Chondrocyte (in vitro differentiated cells): ENCODE measurements at regions not wholly inside any gene's neighbourhood (a gene's known extent, or its start where the extent isn't known, plus 50 kb on each side); places are given as distances from the start of the nearest gene placed in this dataset.

Experiments used
- DNase-seq: peaks from one replicate; pipeline ENCODE4 v3.0.0; 2021; ENCODE audit warnings: mixed read lengths, low spot score
- H3K27ac Mint-ChIP-seq: one replicate; pipeline ENCODE4 v1.8.0; 2021; ENCODE audit warnings: mild to moderate bottlenecking, moderate library complexity, mixed read lengths; ENCODE audit not compliant: unreplicated experiment
- H3K27me3 Mint-ChIP-seq: 2 replicates; pipeline ENCODE4 v1.8.0; 2021; ENCODE audit warnings: low read depth, mixed read lengths
- H3K36me3 Mint-ChIP-seq: 2 replicates; pipeline ENCODE4 v1.8.0; 2021; ENCODE audit warnings: low read depth, mixed read lengths
- H3K4me1 Mint-ChIP-seq: 2 replicates; pipeline ENCODE4 v1.8.0; 2021; ENCODE audit warnings: low read depth, mild to moderate bottlenecking, mixed read lengths
- H3K4me3 Mint-ChIP-seq: one replicate; pipeline ENCODE4 v1.8.0; 2021; ENCODE audit warnings: mild to moderate bottlenecking, moderate library complexity, mixed read lengths; ENCODE audit not compliant: unreplicated experiment
- H3K9me3 Mint-ChIP-seq: 2 replicates; pipeline ENCODE4 v1.8.0; 2021; ENCODE audit warnings: low read depth, mixed read lengths
- TF ChIP-seq, protein P1 (sequence below): fragments of 200-600 bp; sonication (generic); IDR thresholded peaks from 2 replicates; pipeline ENCODE4 v1.5.0; 2021; ENCODE audit warnings: antibody characterized with exemption, mild to moderate bottlenecking, moderate library complexity

DNA sequence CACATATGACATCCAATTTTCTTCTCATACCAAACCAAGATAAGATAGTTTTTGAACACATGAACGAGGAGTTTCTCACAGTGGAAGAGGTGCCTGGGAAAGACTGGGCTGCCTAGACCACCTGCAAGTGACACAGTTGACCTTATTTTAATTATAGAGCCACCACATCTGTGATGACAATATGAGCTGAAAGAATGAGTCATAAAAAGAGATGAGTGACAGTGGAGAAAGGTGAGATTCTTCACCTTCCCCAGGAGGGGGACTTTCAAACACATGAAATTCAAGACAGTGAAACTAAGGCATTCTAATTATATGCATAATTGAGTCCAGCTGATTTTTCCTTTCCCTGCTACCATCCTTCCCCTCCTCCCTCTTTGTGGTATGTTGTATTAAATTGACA is 475.5 kb downstream of the NXPH1 start:
- no peaks in the 10 kb centered on the region for H3K36me3 Mint-ChIP-seq
- DNase-seq: no peak
- TF ChIP-seq, protein P1, sequence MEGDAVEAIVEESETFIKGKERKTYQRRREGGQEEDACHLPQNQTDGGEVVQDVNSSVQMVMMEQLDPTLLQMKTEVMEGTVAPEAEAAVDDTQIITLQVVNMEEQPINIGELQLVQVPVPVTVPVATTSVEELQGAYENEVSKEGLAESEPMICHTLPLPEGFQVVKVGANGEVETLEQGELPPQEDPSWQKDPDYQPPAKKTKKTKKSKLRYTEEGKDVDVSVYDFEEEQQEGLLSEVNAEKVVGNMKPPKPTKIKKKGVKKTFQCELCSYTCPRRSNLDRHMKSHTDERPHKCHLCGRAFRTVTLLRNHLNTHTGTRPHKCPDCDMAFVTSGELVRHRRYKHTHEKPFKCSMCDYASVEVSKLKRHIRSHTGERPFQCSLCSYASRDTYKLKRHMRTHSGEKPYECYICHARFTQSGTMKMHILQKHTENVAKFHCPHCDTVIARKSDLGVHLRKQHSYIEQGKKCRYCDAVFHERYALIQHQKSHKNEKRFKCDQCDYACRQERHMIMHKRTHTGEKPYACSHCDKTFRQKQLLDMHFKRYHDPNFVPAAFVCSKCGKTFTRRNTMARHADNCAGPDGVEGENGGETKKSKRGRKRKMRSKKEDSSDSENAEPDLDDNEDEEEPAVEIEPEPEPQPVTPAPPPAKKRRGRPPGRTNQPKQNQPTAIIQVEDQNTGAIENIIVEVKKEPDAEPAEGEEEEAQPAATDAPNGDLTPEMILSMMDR: no peak
- no peaks in the 10 kb centered on the region for H3K4me1 Mint-ChIP-seq
- no peaks in the 10 kb centered on the region for H3K27me3 Mint-ChIP-seq
- no peak overlapping the region for H3K27ac Mint-ChIP-seq
- no peak overlapping the region for H3K4me3 Mint-ChIP-seq
- H3K9me3 Mint-ChIP-seq: no peaks in the 10 kb centered on the region

DNA sequence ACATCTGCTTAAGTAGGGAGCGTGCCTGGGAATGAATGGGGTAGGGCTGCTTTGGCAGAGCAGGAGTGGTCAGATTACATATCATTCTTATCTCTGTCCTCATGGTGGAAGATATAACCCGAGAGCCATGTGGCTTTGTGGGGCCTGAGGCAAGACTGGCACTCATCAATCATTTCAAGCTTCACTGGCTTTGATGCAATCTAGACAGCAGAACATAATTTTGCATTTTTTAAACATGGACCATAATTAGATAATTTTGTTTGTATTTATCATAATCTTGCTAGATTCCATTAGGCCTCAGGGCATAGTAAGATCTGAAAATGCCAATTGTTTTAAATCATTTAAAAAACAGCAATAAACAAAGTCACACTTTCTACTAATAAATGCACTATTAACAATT is 480.3 kb downstream of the NXPH1 start:
- Mint-ChIP-seq H3K4me1 (no peaks in the 10 kb centered on the region), H3K27ac (no peak overlapping the region), H3K36me3 (no peaks in the 10 kb centered on the region), H3K4me3 (no peak overlapping the region), H3K27me3 (no peaks in the 10 kb centered on the region), H3K9me3 (no peaks in the 10 kb centered on the region)
- DNase-seq: no peak
- TF ChIP-seq, protein P1: no peak

DNA sequence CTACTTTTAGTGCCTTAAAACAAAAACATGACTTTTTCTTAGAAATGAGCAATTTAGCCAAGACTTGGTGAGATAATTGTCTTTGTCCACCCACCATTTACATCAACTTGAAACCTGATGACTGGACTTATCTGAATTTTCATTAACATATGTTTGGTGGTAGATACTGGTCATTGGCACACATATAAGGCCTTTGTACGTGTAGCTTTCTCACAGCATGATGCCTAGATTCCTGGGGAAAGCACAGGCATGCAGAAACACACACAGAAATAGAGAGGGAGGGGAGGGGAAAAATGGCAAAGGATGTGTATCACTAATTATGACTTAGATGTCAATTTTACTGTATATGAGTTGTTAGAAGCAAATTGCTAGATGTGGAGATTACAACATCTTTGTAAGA is 488.4 kb downstream of the NXPH1 start:
- Mint-ChIP-seq H3K27me3 (no peaks in the 10 kb centered on the region), H3K36me3 (no peaks in the 10 kb centered on the region), H3K4me1 (no peaks in the 10 kb centered on the region), H3K9me3 (no peaks in the 10 kb centered on the region), H3K27ac (no peak overlapping the region), H3K4me3 (no peak overlapping the region)
- TF ChIP-seq, protein P1: no peak
- no peak for DNase-seq

DNA sequence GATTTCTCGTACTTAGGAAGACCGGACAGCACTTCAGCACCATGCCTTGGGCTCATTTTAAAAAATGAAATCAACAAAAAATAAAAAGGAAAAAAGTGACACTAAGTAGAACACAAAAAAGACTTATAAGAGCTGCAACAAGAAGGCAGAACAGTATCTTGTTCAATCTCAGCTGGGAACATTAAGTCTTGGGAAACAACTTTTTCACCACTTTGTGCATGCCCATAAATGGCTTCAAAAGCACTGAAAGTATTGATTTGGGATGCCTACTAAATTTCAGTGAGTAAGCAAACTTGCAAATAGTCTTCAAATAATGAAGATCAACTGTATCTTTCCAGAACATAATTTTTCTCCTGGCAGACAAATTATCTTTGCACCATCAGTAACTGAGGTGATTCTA is 489.3 kb downstream of the NXPH1 start:
- TF ChIP-seq, protein P1: no peak
- H3K36me3 Mint-ChIP-seq: no peaks in the 10 kb centered on the region
- no peak for DNase-seq
- H3K4me3 Mint-ChIP-seq: no peak overlapping the region
- H3K4me1 Mint-ChIP-seq: no peaks in the 10 kb centered on the region
- no peak overlapping the region for H3K27ac Mint-ChIP-seq
- H3K9me3 Mint-ChIP-seq: no peaks in the 10 kb centered on the region
- H3K27me3 Mint-ChIP-seq: no peaks in the 10 kb centered on the region

DNA sequence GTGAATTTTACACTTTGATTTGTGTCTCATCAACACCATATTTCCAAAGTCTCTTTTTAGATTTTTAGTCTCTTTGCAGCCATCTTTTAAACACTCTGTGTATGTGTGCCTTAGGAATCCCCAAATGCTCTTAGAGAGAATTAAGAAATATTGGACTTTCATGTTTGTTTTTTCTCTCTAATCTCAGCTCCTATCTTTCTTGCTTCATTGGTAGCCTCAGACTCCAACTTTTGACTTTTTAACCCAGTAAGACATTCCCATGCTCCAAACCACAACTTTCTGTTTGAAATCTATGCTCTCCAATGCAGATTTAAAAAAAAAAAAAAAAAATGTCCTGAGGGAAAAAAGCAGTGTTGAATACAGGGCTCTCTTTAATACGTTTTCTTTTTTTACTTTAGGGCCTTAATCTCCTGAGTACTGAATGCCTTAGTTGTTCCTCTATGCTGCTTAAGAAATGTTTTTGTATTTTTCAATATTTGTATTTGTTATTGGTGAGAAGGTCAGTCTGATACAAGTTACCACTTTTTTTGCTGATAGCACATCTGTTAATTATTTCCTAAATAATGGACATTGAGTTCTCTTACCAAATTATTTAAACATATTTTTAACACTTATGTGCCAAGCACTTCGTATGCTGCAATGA is 489.9 kb downstream of the NXPH1 start:
- TF ChIP-seq, protein P1: no peak
- Mint-ChIP-seq H3K9me3 (no peaks in the 10 kb centered on the region), H3K27ac (no peak overlapping the region), H3K4me3 (no peak overlapping the region), H3K36me3 (no peaks in the 10 kb centered on the region), H3K27me3 (no peaks in the 10 kb centered on the region), H3K4me1 (no peaks in the 10 kb centered on the region)
- no peak for DNase-seq
